SK-N-SH treated with all-trans-retinoic acid at 6 μM for 48 hours (cell line): ENCODE measurements at regions not wholly inside any gene's neighbourhood (a gene's known extent, or its start where the extent isn't known, plus 50 kb on each side); places are given as distances from the start of the nearest gene placed in this dataset.

Source experiments
- GLIS3 ChIP-seq: fragments of 250-450 bp; sonication (Bioruptor Pico); IDR thresholded peaks from 2 replicates; pipeline ENCODE4 v1.5.0; 2020; ENCODE audit warnings: mild to moderate bottlenecking, moderate library complexity
- SNAI2 ChIP-seq: fragments of 250-450 bp; sonication (Bioruptor Pico); IDR thresholded peaks from 2 replicates; pipeline ENCODE4 v1.5.0; 2020; ENCODE audit warnings: mild to moderate bottlenecking, moderate library complexity
- TOX ChIP-seq: fragments of 250-450 bp; sonication (Bioruptor Pico); IDR thresholded peaks from 2 replicates; pipeline ENCODE4 v1.8.0; 2021; ENCODE audit warnings: mild to moderate bottlenecking, moderate library complexity, borderline replicate concordance
- ZFP3 ChIP-seq: fragments of 250-450 bp; sonication (Bioruptor Pico); IDR thresholded peaks from 2 replicates; pipeline ENCODE4 v1.5.0; 2020; ENCODE audit warnings: mild to moderate bottlenecking, moderate library complexity
- ZFP30 ChIP-seq: fragments of 450-650 bp; formaldehyde crosslinking; IDR thresholded peaks from 2 replicates; pipeline ENCODE4 v1.5.0; 2022; ENCODE audit warnings: mild to moderate bottlenecking, moderate library complexity
- ZNF8 ChIP-seq: fragments of 450-650 bp; formaldehyde crosslinking; IDR thresholded peaks from 2 replicates; pipeline ENCODE4 v1.5.0; 2020; ENCODE audit warnings: mild to moderate bottlenecking, moderate library complexity
- TF ChIP-seq, protein P1 (sequence below): fragments of 250-450 bp; sonication (Bioruptor Pico); IDR thresholded peaks from 2 replicates; pipeline ENCODE4 v1.8.0; 2021; ENCODE audit warnings: low read depth, mild to moderate bottlenecking, moderate library complexity, borderline replicate concordance
- TF ChIP-seq, protein P2 (sequence below): fragments of 250-450 bp; sonication (Bioruptor Pico); IDR thresholded peaks from 2 replicates; pipeline ENCODE4 v1.8.0; 2020; ENCODE audit warnings: mild to moderate bottlenecking, moderate library complexity, borderline replicate concordance

- TF ChIP-seq ZFP30 (CRISPR knock-in tag) = no peak
- TF ChIP-seq, protein P1, sequence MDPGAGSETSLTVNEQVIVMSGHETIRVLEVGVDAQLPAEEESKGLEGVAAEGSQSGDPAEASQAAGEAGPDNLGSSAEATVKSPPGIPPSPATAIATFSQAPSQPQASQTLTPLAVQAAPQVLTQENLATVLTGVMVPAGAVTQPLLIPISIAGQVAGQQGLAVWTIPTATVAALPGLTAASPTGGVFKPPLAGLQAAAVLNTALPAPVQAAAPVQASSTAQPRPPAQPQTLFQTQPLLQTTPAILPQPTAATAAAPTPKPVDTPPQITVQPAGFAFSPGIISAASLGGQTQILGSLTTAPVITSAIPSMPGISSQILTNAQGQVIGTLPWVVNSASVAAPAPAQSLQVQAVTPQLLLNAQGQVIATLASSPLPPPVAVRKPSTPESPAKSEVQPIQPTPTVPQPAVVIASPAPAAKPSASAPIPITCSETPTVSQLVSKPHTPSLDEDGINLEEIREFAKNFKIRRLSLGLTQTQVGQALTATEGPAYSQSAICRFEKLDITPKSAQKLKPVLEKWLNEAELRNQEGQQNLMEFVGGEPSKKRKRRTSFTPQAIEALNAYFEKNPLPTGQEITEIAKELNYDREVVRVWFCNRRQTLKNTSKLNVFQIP (CRISPR knock-in tag) = no peak
- no peak for TF ChIP-seq GLIS3 (CRISPR knock-in tag)
- no peak for TF ChIP-seq ZNF8 (CRISPR knock-in tag)
- TF ChIP-seq, protein P2, sequence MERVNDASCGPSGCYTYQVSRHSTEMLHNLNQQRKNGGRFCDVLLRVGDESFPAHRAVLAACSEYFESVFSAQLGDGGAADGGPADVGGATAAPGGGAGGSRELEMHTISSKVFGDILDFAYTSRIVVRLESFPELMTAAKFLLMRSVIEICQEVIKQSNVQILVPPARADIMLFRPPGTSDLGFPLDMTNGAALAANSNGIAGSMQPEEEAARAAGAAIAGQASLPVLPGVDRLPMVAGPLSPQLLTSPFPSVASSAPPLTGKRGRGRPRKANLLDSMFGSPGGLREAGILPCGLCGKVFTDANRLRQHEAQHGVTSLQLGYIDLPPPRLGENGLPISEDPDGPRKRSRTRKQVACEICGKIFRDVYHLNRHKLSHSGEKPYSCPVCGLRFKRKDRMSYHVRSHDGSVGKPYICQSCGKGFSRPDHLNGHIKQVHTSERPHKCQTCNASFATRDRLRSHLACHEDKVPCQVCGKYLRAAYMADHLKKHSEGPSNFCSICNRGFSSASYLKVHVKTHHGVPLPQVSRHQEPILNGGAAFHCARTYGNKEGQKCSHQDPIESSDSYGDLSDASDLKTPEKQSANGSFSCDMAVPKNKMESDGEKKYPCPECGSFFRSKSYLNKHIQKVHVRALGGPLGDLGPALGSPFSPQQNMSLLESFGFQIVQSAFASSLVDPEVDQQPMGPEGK = no peak
- TF ChIP-seq ZFP3 (CRISPR knock-in tag) = no peak
- no peak for TF ChIP-seq SNAI2
- no peak for TF ChIP-seq TOX
Measured at GRCh38 chr1:82486969-82487368, 686.2 kb downstream of the ADGRL2 start.
